Heart right ventricle (tissue), 16 donors: ENCODE measurements at regions not wholly inside any gene's neighbourhood (a gene's known extent, or its start where the extent isn't known, plus 50 kb on each side); places are given as distances from the start of the nearest gene placed in this dataset.

Experiments
- ATAC-seq, 8 donors: fragments of 200-7000 bp; cut with Tn5 transposase; one replicate each; pipeline ENCODE4 v1.9.1; 2020; ENCODE audit warnings: mild to moderate bottlenecking in 8 of 8, moderate library complexity in 8 of 8, moderate number of reproducible peaks in 1 of 8
- DNase-seq, 2 donors: peaks; one replicate each; pipeline ENCODE4 v3.0.0-alpha.2; 2020
- H3K27ac ChIP-seq, 10 donors: fragments of 200-600 bp; sonication (generic) in 2 of 10; one replicate each; pipeline versions ENCODE4 v1.5.0 to v1.8.0; 2020 to 2022; ENCODE audit warnings: mild to moderate bottlenecking in 3 of 10
- H3K27me3 ChIP-seq, 7 donors: fragments of 200-600 bp; one replicate each; pipeline ENCODE4 v1.8.0; 2021 to 2022; ENCODE audit warnings: mild to moderate bottlenecking in 2 of 7
- H3K36me3 ChIP-seq, 9 donors: fragments of 200-600 bp; sonication (generic) in 1 of 9; one replicate each; pipeline versions ENCODE4 v1.5.0 to v1.8.0; 2020 to 2022; ENCODE audit warnings: mild to moderate bottlenecking in 2 of 9
- H3K4me1 ChIP-seq, 9 donors: fragments of 200-600 bp; sonication (generic) in 1 of 9; one replicate each; pipeline versions ENCODE4 v1.5.0 to v1.8.0; 2020 to 2022; ENCODE audit warnings: mild to moderate bottlenecking in 4 of 9
- H3K4me3 ChIP-seq, 10 donors: fragments of 200-600 bp; sonication (generic) in 2 of 10; one replicate each; pipeline versions ENCODE4 v1.5.0 to v1.8.0; 2020 to 2022; ENCODE audit warnings: mild to moderate bottlenecking in 7 of 10, moderate library complexity in 2 of 10
- H3K9me3 ChIP-seq, 11 donors: fragments of 200-600 bp in 10 of 11; sonication (generic) in 2 of 11; one replicate each; pipeline versions ENCODE4 v1.5.0 to v1.8.0; 2013 to 2022; ENCODE audit warnings: mild to moderate bottlenecking in 2 of 11, control low read depth in 1 of 11, moderate library complexity in 1 of 11
- CTCF ChIP-seq, 9 donors: fragments of 200-600 bp; sonication (generic) in 2 of 9; IDR thresholded peaks; one replicate each; pipeline versions ENCODE4 v1.5.0 to v1.8.0; 2021 to 2022; ENCODE audit warnings: antibody characterized with exemption in 9 of 9, mild to moderate bottlenecking in 5 of 9, moderate library complexity in 1 of 9
- WGBS, 2 donors: extraction: QIAGEN DNeasy Blood & Tissue Kit; methylation state at CpG; one replicate each; pipeline ENCODE4 v1.1.7; 2013; ENCODE audit warnings: inconsistent platforms in 1 of 2; 5-methylcytosine and 5-hydroxymethylcytosine counted together
- intact Hi-C, 10 donors: fragments of 100-400 bp; cut with DNase I; formaldehyde crosslinking; loops; one replicate each; pipeline versions ENCODE4 v1.11.1 to v1.14.2; 2022
- donor health status: Arrhythmogenic right ventricular cardiomyopathy.
- donor health status: ischemic (EF 13 %, LVEDD 7.1; RV severe dilation, severe dysfunction).
- donor health status: healthy with polysubstance abuse.
- donor health status: DM: no; HTN: yes; CAD: no.
- donor health status: DM: no; HTN: no; CAD: no.
- donor health status: ischemic (EF 25% LVEDD 6.9; RV normal size, moderate dysfunction).
- donor health status: ischemic (EF 25% LVEDD 5.7; RV mildly dilated, moderate dysfunction).
- donor health status: healthy.
- donor health status: DM: yes; HTN: yes; CAD: no.
- donor health status: Ischemic cardiomyopathy.
- donor health status: ischemic (EF 35%, LVEDD 5.7; RV mildly dilated, moderate dysfunction).
- donor health status: nonischemic (EF 11% LVEDD 7.7; RV severe dilation, severe dysfunction).
- donor health status: DM: yes; HTN: yes; CAD: no.
- donor health status: PGD.
- donor health status: ischemic (EF 29% LVEDD 5.4; RV normal size, mild dysfunction).
- donor health status: nonischemic (EF 23%, LVEDD 6.1; RV moderate dilation, normal function).

GRCh38 chr3:40593351-40593750, 68.6 kb downstream of the ZNF621 start:
- Histone ChIP-seq H3K36me3 (no peaks in the 10 kb centered on the region), H3K27me3 (no peaks in the 10 kb centered on the region), H3K4me1 (no peaks in the 10 kb centered on the region), H3K4me3 (no peak overlapping the region), H3K27ac (no peak overlapping the region), H3K9me3 (no peaks in the 10 kb centered on the region)
- 87 to 88% methylated on average over 4 of the region's 4 CpGs for WGBS, 2 donors
- intact Hi-C loops, result no loop called here
- ATAC-seq (no peak), DNase-seq (no peak)
- no peak for TF ChIP-seq CTCF (IDR thresholded peaks at IDR 0.05)

- no peak for ATAC-seq
- TF ChIP-seq CTCF (IDR thresholded peaks at IDR 0.05), result no peak
- intact Hi-C loops, result no loop called here
These were observed 72.7 kb downstream of the ZNF621 start for GRCh38 chr3:40597441-40597840.

GRCh38 chr3:40598338-40598737, 73.6 kb downstream of the ZNF621 start:
- Histone ChIP-seq H3K9me3 (peaks cover 0 to 8% (median 0%) of the 10 kb centered on the region in 11 donors), H3K36me3 (no peaks in the 10 kb centered on the region), H3K4me3 (no peak overlapping the region), H3K27me3 (no peaks in the 10 kb centered on the region), H3K4me1 (no peaks in the 10 kb centered on the region), H3K27ac (no peak overlapping the region)
- intact Hi-C loops, result no loop called here
- TF ChIP-seq CTCF (IDR thresholded peaks at IDR 0.05), result no peak
- no peak for DNase-seq
- no peak for ATAC-seq

More at GRCh38 chr3:40597441-40597840, 72.7 kb downstream of the ZNF621 start:
- H3K4me1 ChIP-seq, result no peaks in the 10 kb centered on the region
- DNase-seq, result no peak
- WGBS, 2 donors, result 94 to 96% methylated on average over 3 of the region's 3 CpGs
- no peaks in the 10 kb centered on the region for H3K27me3 ChIP-seq
- no peaks in the 10 kb centered on the region for H3K36me3 ChIP-seq
- H3K9me3 ChIP-seq, result peaks cover 0 to 4% (median 0%) of the 10 kb centered on the region in 11 donors
- no peak overlapping the region for H3K27ac ChIP-seq
- no peak overlapping the region for H3K4me3 ChIP-seq

- no peaks in the 10 kb centered on the region for H3K27me3 ChIP-seq
- DNase-seq, result no peak
- TF ChIP-seq CTCF (IDR thresholded peaks at IDR 0.05), result no peak
- intact Hi-C loops, result no loop called here
- no peak for ATAC-seq
- H3K36me3 ChIP-seq, result no peaks in the 10 kb centered on the region
- no peak overlapping the region for H3K4me3 ChIP-seq
- no peaks in the 10 kb centered on the region for H3K4me1 ChIP-seq
- H3K9me3 ChIP-seq, result peaks cover 0 to 8% (median 0%) of the 10 kb centered on the region in 11 donors
- H3K27ac ChIP-seq, result no peak overlapping the region
- 92 to 94% methylated on average over 3 of the region's 3 CpGs for whole genome bisulfite sequencing, 2 donors
These were observed 74.2 kb downstream of the ZNF621 start for GRCh38 chr3:40598962-40599361.
